ENCODE measurements at regions not wholly inside any gene's neighbourhood (a gene's known extent, or its start where the extent isn't known, plus 50 kb on each side); places are given as distances from the start of the nearest gene placed in this dataset.

DNA sequence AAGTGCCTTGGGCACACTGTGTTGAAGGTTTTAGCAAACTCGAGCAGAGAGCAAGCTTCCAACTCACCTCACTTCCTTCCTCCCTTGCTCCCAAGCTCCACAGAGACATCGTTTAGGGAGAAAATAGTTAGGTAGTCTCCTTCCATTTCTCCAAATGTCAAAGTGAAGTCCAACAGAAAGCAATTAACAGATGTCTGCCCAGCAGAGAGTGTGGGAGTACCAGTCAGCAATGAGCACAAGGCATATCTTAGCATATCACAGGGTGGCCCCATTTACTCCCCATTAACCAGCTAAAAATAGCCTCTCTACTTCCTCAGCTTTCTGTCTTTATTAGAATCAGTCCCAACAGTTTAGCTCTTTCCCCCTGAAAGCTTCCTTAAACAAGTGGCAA lies 334.2 kb upstream of the CAMK1G start:
- TF ChIP-seq, protein P1, sequence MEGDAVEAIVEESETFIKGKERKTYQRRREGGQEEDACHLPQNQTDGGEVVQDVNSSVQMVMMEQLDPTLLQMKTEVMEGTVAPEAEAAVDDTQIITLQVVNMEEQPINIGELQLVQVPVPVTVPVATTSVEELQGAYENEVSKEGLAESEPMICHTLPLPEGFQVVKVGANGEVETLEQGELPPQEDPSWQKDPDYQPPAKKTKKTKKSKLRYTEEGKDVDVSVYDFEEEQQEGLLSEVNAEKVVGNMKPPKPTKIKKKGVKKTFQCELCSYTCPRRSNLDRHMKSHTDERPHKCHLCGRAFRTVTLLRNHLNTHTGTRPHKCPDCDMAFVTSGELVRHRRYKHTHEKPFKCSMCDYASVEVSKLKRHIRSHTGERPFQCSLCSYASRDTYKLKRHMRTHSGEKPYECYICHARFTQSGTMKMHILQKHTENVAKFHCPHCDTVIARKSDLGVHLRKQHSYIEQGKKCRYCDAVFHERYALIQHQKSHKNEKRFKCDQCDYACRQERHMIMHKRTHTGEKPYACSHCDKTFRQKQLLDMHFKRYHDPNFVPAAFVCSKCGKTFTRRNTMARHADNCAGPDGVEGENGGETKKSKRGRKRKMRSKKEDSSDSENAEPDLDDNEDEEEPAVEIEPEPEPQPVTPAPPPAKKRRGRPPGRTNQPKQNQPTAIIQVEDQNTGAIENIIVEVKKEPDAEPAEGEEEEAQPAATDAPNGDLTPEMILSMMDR (conservative IDR thresholded peaks at IDR 0.05; ENCODE audit: low read length), result no peak
- TF ChIP-seq EZH2phosphoT487 (IDR thresholded peaks at IDR 0.05; ENCODE audit: borderline replicate concordance), result no peak

All from Loucy (cell line).